ENCODE measurements at regions not wholly inside any gene's neighbourhood (a gene's known extent, or its start where the extent isn't known, plus 50 kb on each side); places are given as distances from the start of the nearest gene placed in this dataset.

DNA sequence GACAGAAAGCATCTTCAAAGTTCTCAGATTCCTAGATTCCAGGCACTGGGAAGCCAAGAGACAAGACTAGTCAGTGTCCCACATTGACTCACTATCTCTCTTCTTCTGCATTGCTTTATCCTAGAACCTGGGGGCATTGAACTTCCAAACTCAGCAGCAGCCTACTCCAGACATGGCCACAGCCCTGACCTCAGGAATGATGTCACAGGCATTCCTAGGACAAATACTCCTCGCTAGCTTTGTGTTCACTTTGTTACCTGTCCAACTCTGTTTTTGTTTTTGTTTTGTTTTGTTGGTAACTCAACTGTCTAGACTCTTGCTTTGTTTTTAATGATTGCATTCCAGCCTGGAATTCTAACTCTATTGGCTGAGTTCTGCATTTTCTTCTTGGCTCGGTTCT, 449.3 kb upstream of the SPHKAP start:
- peaks cover 7 to 8% of the 10 kb centered on the region in 2 donors for H3K9me3 ChIP-seq (replicated peaks in 1 of 2; ENCODE audit: control insufficient read depth in 1 of 2, insufficient read depth in 1 of 2, low read length in 2 of 2)
- WGBS (ENCODE audit: insufficient coverage): 100% methylated on average over 1 of the region's 2 CpGs
- H3K79me2 ChIP-seq (ENCODE audit: insufficient read depth, low read length): no peaks in the 10 kb centered on the region
- no peak for DNase-seq
- Mint-ChIP-seq H3K36me3 (no peaks in the 10 kb centered on the region), H3K4me3 (no peak overlapping the region), H3K27ac (no peak overlapping the region), H3K9me3 (peaks cover 0 to 12% (median 5%) of the 10 kb centered on the region in 7 donors), H3K27me3 (ENCODE audit: low read depth in 3 of 3) (no peaks in the 10 kb centered on the region), H3K4me1 (no peaks in the 10 kb centered on the region)
- TF ChIP-seq, protein P1, sequence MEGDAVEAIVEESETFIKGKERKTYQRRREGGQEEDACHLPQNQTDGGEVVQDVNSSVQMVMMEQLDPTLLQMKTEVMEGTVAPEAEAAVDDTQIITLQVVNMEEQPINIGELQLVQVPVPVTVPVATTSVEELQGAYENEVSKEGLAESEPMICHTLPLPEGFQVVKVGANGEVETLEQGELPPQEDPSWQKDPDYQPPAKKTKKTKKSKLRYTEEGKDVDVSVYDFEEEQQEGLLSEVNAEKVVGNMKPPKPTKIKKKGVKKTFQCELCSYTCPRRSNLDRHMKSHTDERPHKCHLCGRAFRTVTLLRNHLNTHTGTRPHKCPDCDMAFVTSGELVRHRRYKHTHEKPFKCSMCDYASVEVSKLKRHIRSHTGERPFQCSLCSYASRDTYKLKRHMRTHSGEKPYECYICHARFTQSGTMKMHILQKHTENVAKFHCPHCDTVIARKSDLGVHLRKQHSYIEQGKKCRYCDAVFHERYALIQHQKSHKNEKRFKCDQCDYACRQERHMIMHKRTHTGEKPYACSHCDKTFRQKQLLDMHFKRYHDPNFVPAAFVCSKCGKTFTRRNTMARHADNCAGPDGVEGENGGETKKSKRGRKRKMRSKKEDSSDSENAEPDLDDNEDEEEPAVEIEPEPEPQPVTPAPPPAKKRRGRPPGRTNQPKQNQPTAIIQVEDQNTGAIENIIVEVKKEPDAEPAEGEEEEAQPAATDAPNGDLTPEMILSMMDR (IDR thresholded peaks at IDR 0.05): no peak
- no peak overlapping the region for H3K4me3 ChIP-seq (replicated peaks in 1 of 3; ENCODE audit: low read depth in 2 of 3, low read length in 3 of 3)
- intact Hi-C loops (cut with micrococcal nuclease): no loop called here
- no peak overlapping the region for H2AFZ ChIP-seq (ENCODE audit: insufficient read depth, low read depth, low read length, poor library complexity, severe bottlenecking)
- H3K36me3 ChIP-seq (replicated peaks in 1 of 2; ENCODE audit: control insufficient read depth in 1 of 2, insufficient read depth in 2 of 2, low read length in 2 of 2): no peaks in the 10 kb centered on the region
- H3K27ac ChIP-seq (ENCODE audit: low read depth in 1 of 2, low read length in 2 of 2): no peak overlapping the region
- no peaks in the 10 kb centered on the region for H3K27me3 ChIP-seq (ENCODE audit: control insufficient read depth in 2 of 2, insufficient read depth in 2 of 2, low read length in 2 of 2)
- no peaks in the 10 kb centered on the region for H3K4me1 ChIP-seq (ENCODE audit: control insufficient read depth in 1 of 2, insufficient read depth in 2 of 2, low read length in 2 of 2)
- H4K20me1 ChIP-seq (ENCODE audit: insufficient read depth, low read length): no peaks in the 10 kb centered on the region
- H3K4me2 ChIP-seq (replicated peaks; ENCODE audit: extremely low read depth, low read length, poor library complexity, severe bottlenecking): no peak overlapping the region
- no peak overlapping the region for H3K9ac ChIP-seq (ENCODE audit: insufficient read depth, low read length, poor library complexity, severe bottlenecking)

DNA sequence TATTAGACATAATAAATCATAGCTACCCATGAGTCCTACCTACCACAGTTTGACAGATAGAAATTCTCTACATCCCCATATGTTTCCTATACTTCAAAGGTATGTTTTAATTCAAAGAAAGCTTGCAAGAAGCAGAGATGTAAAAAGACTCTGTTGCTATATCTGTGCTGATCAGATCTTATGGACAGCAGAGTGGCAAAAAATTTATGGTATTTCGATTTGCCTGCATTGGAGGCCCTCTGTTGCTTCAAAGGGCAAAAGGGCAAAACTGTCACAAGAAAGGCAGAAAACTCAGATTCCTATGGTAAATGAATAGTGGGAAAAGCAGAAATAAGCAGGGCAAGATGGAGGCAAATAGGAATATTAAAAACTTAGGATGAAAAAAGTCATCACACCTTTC, 447.8 kb upstream of the SPHKAP start:
- H3K4me3 Mint-ChIP-seq: no peak overlapping the region
- peaks cover 0 to 12% (median 3%) of the 10 kb centered on the region in 7 donors for H3K9me3 Mint-ChIP-seq
- Histone ChIP-seq H2AFZ (ENCODE audit: insufficient read depth, low read depth, low read length, poor library complexity, severe bottlenecking) (no peak overlapping the region), H3K9me3 (replicated peaks in 1 of 2; ENCODE audit: control insufficient read depth in 1 of 2, insufficient read depth in 1 of 2, low read length in 2 of 2) (peaks cover 5 to 7% of the 10 kb centered on the region in 2 donors), H3K27ac (ENCODE audit: low read depth in 1 of 2, low read length in 2 of 2) (no peak overlapping the region), H3K79me2 (ENCODE audit: insufficient read depth, low read length) (no peaks in the 10 kb centered on the region), H3K9ac (ENCODE audit: insufficient read depth, low read length, poor library complexity, severe bottlenecking) (no peak overlapping the region), H4K20me1 (ENCODE audit: insufficient read depth, low read length) (no peaks in the 10 kb centered on the region), H3K27me3 (ENCODE audit: control insufficient read depth in 2 of 2, insufficient read depth in 2 of 2, low read length in 2 of 2) (no peaks in the 10 kb centered on the region), H3K4me2 (replicated peaks; ENCODE audit: extremely low read depth, low read length, poor library complexity, severe bottlenecking) (no peak overlapping the region), H3K4me1 (ENCODE audit: control insufficient read depth in 1 of 2, insufficient read depth in 2 of 2, low read length in 2 of 2) (no peaks in the 10 kb centered on the region), H3K36me3 (replicated peaks in 1 of 2; ENCODE audit: control insufficient read depth in 1 of 2, insufficient read depth in 2 of 2, low read length in 2 of 2) (no peaks in the 10 kb centered on the region), H3K4me3 (replicated peaks in 1 of 3; ENCODE audit: low read depth in 2 of 3, low read length in 3 of 3) (no peak overlapping the region)
- intact Hi-C loops (cut with micrococcal nuclease): no loop called here
- no peak overlapping the region for H3K27ac Mint-ChIP-seq
- no peaks in the 10 kb centered on the region for H3K4me1 Mint-ChIP-seq
- no peak for DNase-seq
- TF ChIP-seq, protein P1 (IDR thresholded peaks at IDR 0.05): no peak
- H3K36me3 Mint-ChIP-seq: no peaks in the 10 kb centered on the region
- H3K27me3 Mint-ChIP-seq (ENCODE audit: low read depth in 3 of 3): no peaks in the 10 kb centered on the region
- WGBS (ENCODE audit: insufficient coverage): 67% methylated on average over 1 of the region's 1 CpG

Measured in CD14-positive monocyte (primary cell).